OCI-LY1 (cell line): ENCODE measurements at regions not wholly inside any gene's neighbourhood (a gene's known extent, or its start where the extent isn't known, plus 50 kb on each side); places are given as distances from the start of the nearest gene placed in this dataset.

ENCODE experiments used
- H2AFZ ChIP-seq: fragments of 200-600 bp; sonication (generic), shearing (Covaris generic); 2 replicates; pipeline ENCODE4 v1.6.0; 2014; ENCODE audit warnings: antibody characterized with exemption, mild to moderate bottlenecking, low read length
- H3F3A ChIP-seq: fragments of 200-600 bp; sonication (generic), shearing (Covaris generic); 2 replicates; pipeline ENCODE4 v1.6.0; 2014; ENCODE audit warnings: mild to moderate bottlenecking, antibody characterized with exemption, low read length, moderate library complexity; ENCODE audit not compliant: insufficient read depth
- H3K27ac ChIP-seq: fragments of 200-600 bp; sonication (generic); 2 replicates; pipeline ENCODE4 v1.5.1; 2014; ENCODE audit warnings: low read length, mixed run types, mild to moderate bottlenecking, low read depth; ENCODE audit not compliant: poor library complexity, severe bottlenecking
- H3K27me3 ChIP-seq: fragments of 200-600 bp; sonication (generic); 2 replicates; pipeline ENCODE4 v1.6.0; 2014; ENCODE audit warnings: antibody characterized with exemption, mild to moderate bottlenecking, low read length, moderate library complexity; ENCODE audit not compliant: insufficient read depth
- H3K36me3 ChIP-seq: fragments of 200-600 bp; sonication (generic); 2 replicates; pipeline ENCODE4 v1.6.1; 2014; ENCODE audit warnings: mild to moderate bottlenecking, antibody characterized with exemption, low read length, moderate library complexity, mixed read lengths; ENCODE audit not compliant: insufficient read depth
- H3K4me1 ChIP-seq: fragments of 200-600 bp; sonication (generic); 2 replicates; pipeline ENCODE4 v1.5.1; 2014; ENCODE audit warnings: mild to moderate bottlenecking, low read length, moderate library complexity; ENCODE audit not compliant: insufficient read depth, severe bottlenecking
- H3K4me2 ChIP-seq: fragments of 200-600 bp; sonication (generic), shearing (Covaris generic); 2 replicates; pipeline ENCODE4 v1.6.1; 2014; ENCODE audit warnings: low read length
- H3K4me3 ChIP-seq: fragments of 200-600 bp; sonication (generic); 2 replicates; pipeline ENCODE4 v1.5.1; 2014; ENCODE audit warnings: low read length, low read depth, mild to moderate bottlenecking, mixed read lengths; ENCODE audit not compliant: poor library complexity, severe bottlenecking
- H3K79me2 ChIP-seq: fragments of 200-600 bp; shearing (Covaris generic); 2 replicates; pipeline ENCODE4 v1.6.1; 2016; ENCODE audit warnings: mixed run types, low read length, mixed read lengths; ENCODE audit not compliant: insufficient read depth
- H3K9ac ChIP-seq: fragments of 200-600 bp; sonication (generic), shearing (Covaris generic); 2 replicates; pipeline ENCODE4 v1.6.1; 2014; ENCODE audit warnings: mild to moderate bottlenecking, low read length, mixed read lengths
- H3K9me2 ChIP-seq: fragments of 200-600 bp; sonication (generic), shearing (Covaris generic); 2 replicates; pipeline ENCODE4 v1.6.1; 2014; ENCODE audit warnings: low read depth, mild to moderate bottlenecking, low read length, mixed read lengths
- H3K9me3 ChIP-seq: fragments of 200-600 bp; shearing (Covaris generic); 2 replicates; pipeline ENCODE4 v1.6.1; 2014; ENCODE audit warnings: low read length, mixed read lengths
- H4K20me1 ChIP-seq: fragments of 200-600 bp; sonication (generic), shearing (Covaris generic); 2 replicates; pipeline ENCODE4 v1.6.0; 2016; ENCODE audit warnings: mild to moderate bottlenecking, low read length; ENCODE audit not compliant: insufficient read depth
- CTCF ChIP-seq: fragments of 200-600 bp; sonication (generic), shearing (Covaris generic); IDR thresholded peaks from 2 replicates; pipeline ENCODE4 v1.5.1; 2017; ENCODE audit warnings: mild to moderate bottlenecking, antibody characterized with exemption, low read length, moderate library complexity, mixed read lengths
- EZH2 ChIP-seq: fragments of 200-600 bp; sonication (generic), shearing (Covaris generic); IDR thresholded peaks from 2 replicates; pipeline ENCODE4 v1.8.0; 2017; ENCODE audit warnings: borderline replicate concordance, mixed run types, mild to moderate bottlenecking, antibody characterized with exemption, low read length, moderate library complexity, mixed read lengths

- H3K4me1 ChIP-seq: no peaks in the 10 kb centered on the region
These were observed 392.1 kb upstream of the SALL1 start for GRCh38 chr16:51542981-51543815.

GRCh38 chr16:51540259-51540658, 389.2 kb upstream of the SALL1 start:
- Histone ChIP-seq H3F3A (no peaks in the 10 kb centered on the region), H3K4me1 (no peaks in the 10 kb centered on the region), H3K36me3 (no peaks in the 10 kb centered on the region), H3K27ac (no peak overlapping the region), H3K9me3 (no peaks in the 10 kb centered on the region), H3K9me2 (no peaks in the 10 kb centered on the region), H3K4me2 (no peak overlapping the region), H3K4me3 (no peak overlapping the region), H3K9ac (no peak overlapping the region), H4K20me1 (no peaks in the 10 kb centered on the region), H3K27me3 (no peaks in the 10 kb centered on the region), H2AFZ (no peak overlapping the region), H3K79me2 (no peaks in the 10 kb centered on the region)
- TF ChIP-seq EZH2 (no peak), CTCF (no peak)

More at GRCh38 chr16:51542981-51543815, 392.1 kb upstream of the SALL1 start:
- H2AFZ ChIP-seq: no peak overlapping the region
- H3K27ac ChIP-seq: no peak overlapping the region
- no peaks in the 10 kb centered on the region for H3K27me3 ChIP-seq
- H4K20me1 ChIP-seq: no peaks in the 10 kb centered on the region
- no peaks in the 10 kb centered on the region for H3K9me3 ChIP-seq
- no peaks in the 10 kb centered on the region for H3K79me2 ChIP-seq
- no peak overlapping the region for H3K4me3 ChIP-seq
- H3K9me2 ChIP-seq: no peaks in the 10 kb centered on the region
- no peaks in the 10 kb centered on the region for H3K36me3 ChIP-seq
- no peak for TF ChIP-seq CTCF
- no peak for TF ChIP-seq EZH2
- no peak overlapping the region for H3K9ac ChIP-seq
- no peaks in the 10 kb centered on the region for H3F3A ChIP-seq
- no peak overlapping the region for H3K4me2 ChIP-seq

GRCh38 chr16:51538707-51539498, 387.8 kb upstream of the SALL1 start:
- H3K36me3 ChIP-seq: no peaks in the 10 kb centered on the region
- no peak overlapping the region for H3K4me2 ChIP-seq
- no peak overlapping the region for H3K4me3 ChIP-seq
- TF ChIP-seq CTCF (no peak), EZH2 (no peak)
- no peaks in the 10 kb centered on the region for H3K27me3 ChIP-seq
- no peak overlapping the region for H3K9ac ChIP-seq
- no peaks in the 10 kb centered on the region for H3F3A ChIP-seq
- H3K9me2 ChIP-seq: no peaks in the 10 kb centered on the region
- no peaks in the 10 kb centered on the region for H3K79me2 ChIP-seq
- H3K27ac ChIP-seq: no peak overlapping the region
- no peak overlapping the region for H2AFZ ChIP-seq
- no peaks in the 10 kb centered on the region for H3K9me3 ChIP-seq
- H4K20me1 ChIP-seq: no peaks in the 10 kb centered on the region
- no peaks in the 10 kb centered on the region for H3K4me1 ChIP-seq
